ENCODE measurements at regions not wholly inside any gene's neighbourhood (a gene's known extent, or its start where the extent isn't known, plus 50 kb on each side); places are given as distances from the start of the nearest gene placed in this dataset.

GRCh38 chr16:47787696-47788095 lies 326.6 kb downstream of the PHKB start:
- Histone ChIP-seq H4K20me1 (ENCODE audit: insufficient read depth, low read length) (no peaks in the 10 kb centered on the region), H3K9me2 (ENCODE audit: insufficient read depth, low read length) (no peaks in the 10 kb centered on the region), H3K4me2 (ENCODE audit: low read length) (no peak overlapping the region), H3K4me1 (ENCODE audit: insufficient read depth, low read length, poor library complexity, severe bottlenecking) (no peaks in the 10 kb centered on the region), H3K79me2 (ENCODE audit: insufficient read depth, low read depth, low read length) (no peaks in the 10 kb centered on the region), H3K4me3 (ENCODE audit: low read depth, low read length, poor library complexity, severe bottlenecking) (no peak overlapping the region), H3K27ac (ENCODE audit: low read depth, low read length, poor library complexity, severe bottlenecking) (no peak overlapping the region), H2AFZ (ENCODE audit: low read length) (no peak overlapping the region), H3K36me3 (ENCODE audit: insufficient read depth, low read length) (no peaks in the 10 kb centered on the region), H3K9me3 (ENCODE audit: low read length) (peaks cover 7% of the 10 kb centered on the region; the same call in 1 of the 2 replicates)
- no peak for TF ChIP-seq EZH2phosphoT487 (IDR thresholded peaks at IDR 0.05; ENCODE audit: borderline replicate concordance, low read depth, low read length)
- TF ChIP-seq CTCF (conservative IDR thresholded peaks at IDR 0.05; ENCODE audit: low read length), result no peak
- intact Hi-C loops (cut with micrococcal nuclease; ENCODE audit: unreplicated experiment), result no loop called here
- no peak for DNase-seq (ENCODE audit: low spot score)
- POLR2A ChIA-PET, result no interaction called here
- BruUV-seq (replicated peaks), result no TSS peak
- CTCF ChIA-PET (ENCODE audit: unreplicated experiment), result no interaction called here

- Histone ChIP-seq H3K9me3 (ENCODE audit: low read length) (no peaks in the 10 kb centered on the region), H3K9me2 (ENCODE audit: insufficient read depth, low read length) (no peaks in the 10 kb centered on the region), H3K4me3 (ENCODE audit: low read depth, low read length, poor library complexity, severe bottlenecking) (no peak overlapping the region), H3K27ac (ENCODE audit: low read depth, low read length, poor library complexity, severe bottlenecking) (no peak overlapping the region), H3K79me2 (ENCODE audit: insufficient read depth, low read depth, low read length) (no peaks in the 10 kb centered on the region), H4K20me1 (ENCODE audit: insufficient read depth, low read length) (no peaks in the 10 kb centered on the region), H2AFZ (ENCODE audit: low read length) (no peak overlapping the region), H3K36me3 (ENCODE audit: insufficient read depth, low read length) (no peaks in the 10 kb centered on the region), H3K4me1 (ENCODE audit: insufficient read depth, low read length, poor library complexity, severe bottlenecking) (no peaks in the 10 kb centered on the region), H3K4me2 (ENCODE audit: low read length) (no peak overlapping the region)
- TF ChIP-seq EZH2phosphoT487 (IDR thresholded peaks at IDR 0.05; ENCODE audit: borderline replicate concordance, low read depth, low read length) (no peak), CTCF (conservative IDR thresholded peaks at IDR 0.05; ENCODE audit: low read length) (no peak)
- DNase-seq (ENCODE audit: low spot score), result no peak
- no TSS peak for BruUV-seq (replicated peaks)
- CTCF ChIA-PET (ENCODE audit: unreplicated experiment), result no interaction called here
- POLR2A ChIA-PET, result no interaction called here
- intact Hi-C loops (cut with micrococcal nuclease; ENCODE audit: unreplicated experiment), result no loop called here
Measured at GRCh38 chr16:47781673-47782072, 320.5 kb downstream of the PHKB start.

GRCh38 chr16:47780213-47780875 lies 319.2 kb downstream of the PHKB start:
- Histone ChIP-seq H2AFZ (ENCODE audit: low read length) (peak overlapping the region; percentile 45; the same call in 1 of the 2 replicates), H3K4me3 (ENCODE audit: low read depth, low read length, poor library complexity, severe bottlenecking) (no peak overlapping the region), H3K4me1 (ENCODE audit: insufficient read depth, low read length, poor library complexity, severe bottlenecking) (no peaks in the 10 kb centered on the region), H3K4me2 (ENCODE audit: low read length) (no peak overlapping the region), H3K36me3 (ENCODE audit: insufficient read depth, low read length) (no peaks in the 10 kb centered on the region), H4K20me1 (ENCODE audit: insufficient read depth, low read length) (no peaks in the 10 kb centered on the region), H3K79me2 (ENCODE audit: insufficient read depth, low read depth, low read length) (no peaks in the 10 kb centered on the region), H3K27ac (ENCODE audit: low read depth, low read length, poor library complexity, severe bottlenecking) (no peak overlapping the region), H3K9me2 (ENCODE audit: insufficient read depth, low read length) (no peaks in the 10 kb centered on the region), H3K9me3 (ENCODE audit: low read length) (no peaks in the 10 kb centered on the region)
- POLR2A ChIA-PET, result no interaction called here
- intact Hi-C loops (cut with micrococcal nuclease; ENCODE audit: unreplicated experiment), result no loop called here
- BruUV-seq (replicated peaks), result no TSS peak
- TF ChIP-seq EZH2phosphoT487 (IDR thresholded peaks at IDR 0.05; ENCODE audit: borderline replicate concordance, low read depth, low read length), result no peak
- TF ChIP-seq CTCF (conservative IDR thresholded peaks at IDR 0.05; ENCODE audit: low read length), result no peak
- no peak for DNase-seq (ENCODE audit: low spot score)
- CTCF ChIA-PET (ENCODE audit: unreplicated experiment), result no interaction called here

Measured in OCI-LY7 (cell line).